ENCODE measurements at regions not wholly inside any gene's neighbourhood (a gene's known extent, or its start where the extent isn't known, plus 50 kb on each side); places are given as distances from the start of the nearest gene placed in this dataset.

DNA sequence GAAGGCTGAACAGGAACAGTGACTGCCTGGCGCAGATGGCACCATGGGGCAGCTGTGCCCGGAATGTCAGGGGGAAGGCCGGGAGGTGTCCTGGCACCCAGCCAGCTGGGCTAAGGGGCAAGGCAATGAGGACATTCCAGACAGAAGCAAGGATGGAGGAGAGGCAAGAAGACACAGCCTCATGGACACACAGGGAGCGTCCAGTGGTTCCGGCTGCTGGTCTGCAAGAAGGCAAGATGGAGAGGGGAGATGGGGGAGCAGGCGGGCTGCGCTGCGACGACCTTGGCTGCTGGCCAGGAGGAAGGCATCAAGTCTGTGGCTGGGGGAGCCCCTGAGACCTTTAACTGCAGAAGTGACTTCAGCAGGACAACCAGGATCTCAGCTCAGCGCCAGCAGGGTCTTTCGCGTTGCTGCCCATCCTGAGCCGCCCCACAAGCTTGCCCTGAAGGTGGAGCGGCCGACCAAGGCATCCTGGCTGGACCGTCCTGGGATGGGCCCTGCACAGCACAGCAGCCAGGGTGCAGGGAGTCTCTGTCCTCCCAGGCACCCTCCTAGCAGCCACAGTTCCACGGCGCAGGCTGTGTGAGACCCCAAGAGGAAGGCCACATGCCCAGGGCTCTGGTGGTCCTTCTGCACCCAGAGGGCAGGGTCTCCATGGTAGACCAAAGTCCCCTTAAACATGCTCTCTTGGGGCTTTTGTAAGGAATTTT, 531.7 kb downstream of the BRD1 start:
- WGBS, 3 donors = 82 to 89% (median 86%) methylated on average over 18 of the region's 18 CpGs
- H3K27ac ChIP-seq (ENCODE audit: low read depth, low read length) = no peak overlapping the region

- 58 to 89% (median 84%) methylated on average over 5 of the region's 5 CpGs for WGBS, 3 donors
- H3K27ac ChIP-seq (ENCODE audit: low read depth, low read length) = no peak overlapping the region
Measured at GRCh38 chr22:49295465-49295743, 532.3 kb downstream of the BRD1 start.

DNA sequence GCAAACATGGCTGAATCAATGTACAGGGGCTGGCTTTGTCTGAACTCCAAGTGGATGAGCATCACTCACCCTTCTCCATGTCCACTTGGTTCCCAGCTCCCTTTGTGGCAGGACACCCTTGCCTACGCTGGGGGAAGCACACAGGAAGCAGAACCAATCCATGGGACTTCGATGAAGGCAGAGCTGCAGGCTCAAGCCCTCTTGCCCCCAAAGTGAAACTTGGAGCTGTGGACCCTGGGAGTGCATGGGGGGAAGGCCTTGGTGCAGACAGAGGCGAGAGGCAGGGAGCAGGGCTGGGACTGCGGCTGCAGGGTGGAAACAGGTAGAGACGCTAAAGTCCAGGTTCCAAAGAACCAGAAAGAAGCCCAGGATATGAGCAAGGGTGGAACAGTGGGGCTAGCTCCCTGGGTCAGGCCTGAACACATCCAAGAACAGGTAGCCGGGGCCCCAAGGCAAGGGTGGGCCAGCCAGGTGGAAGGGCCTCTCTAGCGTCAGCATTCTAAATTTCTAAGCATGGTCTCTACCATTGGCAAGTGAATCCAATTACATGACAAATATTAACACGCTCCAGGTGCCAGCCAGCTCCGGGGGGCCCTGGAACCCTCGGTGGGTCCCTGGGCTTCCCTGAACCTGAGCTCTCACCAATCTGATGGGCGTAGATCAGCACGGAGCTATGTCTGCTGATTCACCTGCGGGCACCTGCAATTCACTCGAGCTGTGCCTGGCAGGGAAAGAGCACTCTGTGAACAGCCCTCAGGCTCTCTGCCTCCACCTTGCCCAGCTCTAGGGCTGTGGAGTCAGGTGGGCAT, 532.8 kb downstream of the BRD1 start:
- WGBS, 3 donors = 70 to 88% (median 86%) methylated on average over 14 of the region's 14 CpGs
- H3K27ac ChIP-seq (ENCODE audit: low read depth, low read length) = no peak overlapping the region

- 69 to 84% (median 83%) methylated on average over 5 of the region's 5 CpGs for WGBS, 3 donors
- H3K27ac ChIP-seq (ENCODE audit: low read depth, low read length) = no peak overlapping the region
Measured at GRCh38 chr22:49292909-49293308, 534.8 kb downstream of the BRD1 start.

DNA sequence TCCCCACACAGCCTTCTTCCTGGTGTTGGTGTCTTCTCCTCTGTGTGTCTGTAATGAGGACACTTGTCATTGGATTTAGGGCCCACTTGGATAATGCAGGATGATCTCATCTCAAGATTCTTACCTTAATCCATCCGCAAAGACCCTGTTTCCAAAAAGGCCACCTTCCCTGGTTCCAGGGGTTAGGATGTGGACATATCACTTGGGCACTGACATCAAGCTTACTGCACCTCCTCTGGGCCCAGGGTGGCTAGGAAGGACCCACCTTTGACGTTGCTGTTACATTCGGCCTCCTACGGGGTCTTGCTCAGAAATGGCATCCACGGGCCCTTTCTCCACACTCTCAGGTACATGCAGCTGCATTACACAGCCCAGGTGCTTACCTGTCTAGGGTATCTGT, 535.9 kb downstream of the BRD1 start:
- no peak overlapping the region for H3K27ac ChIP-seq (ENCODE audit: low read depth, low read length)
- WGBS, 3 donors = 64 to 81% (median 78%) methylated on average over 5 of the region's 5 CpGs

DNA sequence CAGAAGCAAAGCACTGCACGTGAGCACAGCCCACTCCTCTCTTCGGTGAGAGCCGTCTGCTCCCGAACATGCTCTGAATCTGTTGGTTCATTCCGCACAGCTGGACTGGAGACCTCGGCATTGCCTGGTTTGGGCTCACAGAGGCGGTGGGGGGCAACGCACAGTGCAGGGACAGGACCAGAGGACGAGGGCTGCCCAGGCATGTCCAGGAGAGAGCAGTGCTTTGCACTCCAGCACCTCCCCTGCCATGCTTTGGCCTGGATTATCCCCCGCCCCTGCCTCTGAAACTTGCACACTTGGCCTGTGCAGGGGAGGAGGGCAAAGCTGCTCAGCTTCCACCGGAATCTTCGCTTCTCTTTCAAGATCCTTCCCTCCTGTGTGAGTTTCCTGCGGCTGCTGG, 536.5 kb downstream of the BRD1 start:
- H3K27ac ChIP-seq (ENCODE audit: low read depth, low read length) = no peak overlapping the region
- 54 to 64% (median 60%) methylated on average over 13 of the region's 13 CpGs for WGBS, 3 donors

DNA sequence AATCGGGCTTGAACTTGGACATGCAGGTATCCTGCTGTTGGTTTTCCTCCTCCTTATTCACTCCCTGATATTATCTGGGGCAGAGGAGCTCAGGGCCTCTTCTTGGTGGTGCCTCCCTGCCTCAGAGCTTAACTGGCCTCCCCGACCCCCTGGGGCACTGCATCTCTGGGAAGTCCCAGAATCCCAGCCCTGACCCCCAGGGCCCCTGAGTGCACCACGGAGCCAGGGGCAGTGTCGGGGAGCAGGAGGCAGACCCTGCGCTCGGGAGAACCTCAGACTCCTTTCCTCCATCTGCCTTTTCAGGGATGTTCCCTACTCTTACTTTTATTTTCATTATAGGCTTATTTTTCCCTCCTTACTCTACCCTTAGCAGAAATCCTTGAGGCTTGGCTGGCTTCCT, 537.0 kb downstream of the BRD1 start:
- 36 to 53% (median 36%) methylated on average over 6 of the region's 6 CpGs for WGBS, 3 donors
- no peak overlapping the region for H3K27ac ChIP-seq (ENCODE audit: low read depth, low read length)

DNA sequence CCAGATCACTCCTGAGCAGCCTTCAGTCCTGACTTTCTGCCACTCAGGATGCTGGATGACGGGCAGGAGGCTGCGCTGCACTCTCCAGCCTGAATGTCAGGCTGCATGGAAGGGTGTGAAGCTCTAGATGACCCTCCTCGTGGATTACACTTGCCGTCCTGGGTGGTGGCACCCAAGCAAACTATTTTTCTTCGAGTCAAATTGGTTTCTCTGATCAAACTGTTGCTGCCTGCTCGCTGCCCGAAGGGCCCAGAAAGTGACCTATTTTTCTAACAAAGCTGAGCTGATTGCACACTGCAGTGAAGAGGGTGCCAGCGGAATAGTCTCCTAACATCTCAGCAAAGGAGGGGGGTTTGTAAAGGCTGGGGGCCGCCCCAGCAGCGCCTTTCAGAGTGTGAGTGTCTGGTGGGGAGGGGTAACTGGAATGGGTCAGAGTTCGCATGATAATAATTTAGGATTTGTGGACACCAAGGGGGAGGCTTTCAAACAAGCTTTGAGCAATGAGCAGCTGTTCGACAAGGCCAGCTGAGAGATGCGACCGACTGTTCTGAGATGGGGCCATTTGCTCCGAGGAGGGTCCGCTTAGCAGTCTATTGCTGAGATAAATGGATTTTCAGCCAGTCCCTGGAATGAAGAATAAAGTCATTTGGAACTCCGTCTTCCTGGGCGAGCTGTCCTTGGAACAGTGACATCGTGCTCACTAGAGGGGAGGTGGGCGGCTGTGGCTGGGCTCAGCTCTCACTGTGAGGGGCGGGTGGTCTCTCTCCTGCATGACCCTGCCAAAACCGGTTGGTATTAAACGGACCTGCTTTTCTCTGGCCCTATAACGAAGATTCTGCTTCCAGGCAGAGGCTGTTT, 537.6 kb downstream of the BRD1 start:
- 43 to 60% (median 57%) methylated on average over 24 of the region's 24 CpGs for WGBS, 3 donors
- H3K27ac ChIP-seq (ENCODE audit: low read depth, low read length) = no peak overlapping the region

DNA sequence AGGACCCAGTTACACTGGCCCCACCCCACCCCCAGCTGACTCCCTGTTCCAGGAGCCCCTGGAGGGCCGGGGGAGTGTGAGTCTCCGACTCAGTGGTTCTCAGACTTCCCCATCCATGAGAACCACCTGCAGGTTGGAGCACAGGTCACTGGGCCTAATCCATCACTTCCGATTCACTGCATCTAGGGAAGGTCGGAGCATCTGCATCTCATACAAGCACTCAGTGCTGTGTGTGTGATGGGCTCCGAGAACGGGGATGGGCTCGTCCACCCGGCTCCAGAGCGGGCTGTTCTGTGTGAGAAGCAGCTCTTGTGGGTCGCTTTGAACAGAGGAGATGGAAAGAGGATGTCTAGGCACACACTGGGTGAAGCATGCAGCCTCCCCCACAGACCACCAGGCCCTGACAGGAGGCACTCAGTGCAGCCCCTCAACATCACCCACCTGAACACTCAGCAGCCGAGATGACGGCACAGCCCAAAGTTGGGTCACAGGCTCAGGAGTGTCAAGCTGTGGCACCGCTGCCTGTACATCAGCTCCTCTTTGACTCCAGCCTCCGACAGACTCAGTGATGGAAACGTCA, 541.4 kb downstream of the BRD1 start:
- WGBS, 3 donors = 77 to 78% (median 77%) methylated on average over 15 of the region's 15 CpGs
- no peak overlapping the region for H3K27ac ChIP-seq (ENCODE audit: low read depth, low read length)

- no peak overlapping the region for H3K27ac ChIP-seq (ENCODE audit: low read depth, low read length)
- WGBS, 3 donors = 74 to 83% (median 75%) methylated on average over 15 of the region's 15 CpGs
Measured at GRCh38 chr22:49284931-49285330, 542.7 kb downstream of the BRD1 start.

DNA sequence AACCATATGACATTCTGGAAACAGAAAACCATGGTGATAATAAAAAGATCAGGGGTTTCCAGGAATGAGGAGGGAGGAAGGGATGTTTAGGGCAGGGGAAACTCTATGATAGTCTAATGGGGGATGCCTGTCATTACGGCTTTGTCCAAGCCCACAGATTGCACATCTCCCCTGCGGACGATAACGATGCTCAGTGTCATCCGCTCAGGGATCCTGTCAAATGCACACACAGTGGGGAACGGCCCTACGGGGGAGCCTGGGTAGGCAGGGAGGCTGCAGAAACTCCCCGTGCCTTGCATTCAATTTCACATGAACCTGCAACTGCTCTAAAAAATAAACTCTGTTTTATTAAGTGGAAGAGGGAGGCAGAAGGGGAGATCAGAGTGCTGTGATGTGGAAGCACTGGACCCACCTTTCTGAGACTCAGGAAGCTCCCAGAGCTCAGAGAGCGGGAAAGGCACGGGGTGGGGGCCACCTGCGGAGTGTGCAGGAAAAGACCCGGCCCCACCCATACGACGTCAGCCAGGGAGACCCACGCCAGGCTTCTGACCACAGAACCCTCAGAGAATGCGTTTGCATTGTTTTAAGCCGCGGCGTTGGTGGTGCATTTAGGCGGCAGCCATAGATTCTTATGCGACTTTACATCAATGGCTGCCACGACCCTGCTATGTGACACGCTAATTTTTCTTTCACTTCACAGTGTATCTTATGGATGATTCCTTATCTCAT, 543.5 kb downstream of the BRD1 start:
- WGBS, 3 donors = 60 to 69% (median 66%) methylated on average over 23 of the region's 23 CpGs
- no peak overlapping the region for H3K27ac ChIP-seq (ENCODE audit: low read depth, low read length)

GRCh38 chr22:49282596-49282995, 545.1 kb downstream of the BRD1 start:
- no peak overlapping the region for H3K27ac ChIP-seq (ENCODE audit: low read depth, low read length)
- WGBS, 3 donors = 84 to 88% (median 85%) methylated on average over 12 of the region's 12 CpGs

GRCh38 chr22:49281467-49282340, 546.0 kb downstream of the BRD1 start:
- 56 to 77% (median 74%) methylated on average over 14 of the region's 14 CpGs for WGBS, 3 donors
- H3K27ac ChIP-seq (ENCODE audit: low read depth, low read length) = no peak overlapping the region

- H3K27ac ChIP-seq (ENCODE audit: low read depth, low read length) = no peak overlapping the region
- WGBS, 3 donors = 46 to 52% (median 49%) methylated on average over 9 of the region's 9 CpGs
Measured at GRCh38 chr22:49278340-49278739, 549.3 kb downstream of the BRD1 start.

DNA sequence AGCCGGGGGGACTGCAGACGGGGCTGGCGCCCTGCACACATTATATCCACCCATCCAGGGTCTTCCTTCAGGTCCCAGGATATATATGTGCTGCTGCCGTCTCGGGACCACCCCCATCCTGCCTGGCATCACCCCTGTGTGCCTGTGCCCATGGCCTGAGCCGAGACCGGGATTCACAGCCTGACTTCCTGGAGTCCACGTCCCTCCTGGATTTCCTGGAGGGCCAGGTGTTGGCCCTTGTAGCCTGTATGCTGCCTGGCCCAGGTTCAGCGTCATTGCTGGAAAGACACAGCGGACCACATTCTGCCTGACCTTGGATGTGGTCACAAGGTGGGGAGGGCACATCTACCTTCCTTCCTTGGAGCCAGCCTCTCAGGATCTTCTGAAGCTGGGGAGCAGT, 551.1 kb downstream of the BRD1 start:
- H3K27ac ChIP-seq (ENCODE audit: low read depth, low read length) = no peak overlapping the region
- WGBS, 3 donors = 65 to 77% (median 71%) methylated on average over 8 to 10 of the region's 10 CpGs

DNA sequence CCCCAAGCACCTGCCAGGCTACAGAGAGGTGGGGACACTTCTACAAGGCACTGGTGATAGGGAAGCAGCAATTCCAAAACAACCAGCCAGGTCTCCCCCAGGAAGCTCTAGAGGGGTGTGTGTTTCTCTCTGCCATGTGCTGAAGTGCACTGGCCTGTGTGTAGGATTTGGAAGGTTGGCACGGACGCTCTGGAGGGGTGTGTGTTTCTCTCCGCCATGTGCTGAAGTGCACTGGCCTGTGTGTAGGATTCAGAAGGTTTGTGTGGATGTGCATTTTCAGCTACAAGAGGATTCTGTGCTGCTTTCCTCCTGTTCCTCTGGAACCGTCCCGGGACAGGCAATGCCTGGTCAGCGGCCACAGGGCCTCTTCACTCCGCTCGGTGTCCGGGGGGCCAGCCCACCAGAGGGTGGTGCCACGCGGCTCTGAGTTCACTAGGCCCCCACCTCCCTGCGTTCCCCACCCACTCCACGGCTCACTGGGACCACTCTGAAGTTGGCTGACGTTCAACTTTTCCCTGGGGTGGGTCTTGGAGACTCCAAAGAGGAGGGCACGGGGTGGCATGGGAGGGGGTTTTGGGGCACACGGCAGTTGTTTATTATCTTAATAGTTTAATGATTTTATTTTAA, 552.8 kb downstream of the BRD1 start:
- no peak overlapping the region for H3K27ac ChIP-seq (ENCODE audit: low read depth, low read length)
- WGBS, 3 donors = 78 to 82% (median 80%) methylated on average over 16 of the region's 16 CpGs

DNA sequence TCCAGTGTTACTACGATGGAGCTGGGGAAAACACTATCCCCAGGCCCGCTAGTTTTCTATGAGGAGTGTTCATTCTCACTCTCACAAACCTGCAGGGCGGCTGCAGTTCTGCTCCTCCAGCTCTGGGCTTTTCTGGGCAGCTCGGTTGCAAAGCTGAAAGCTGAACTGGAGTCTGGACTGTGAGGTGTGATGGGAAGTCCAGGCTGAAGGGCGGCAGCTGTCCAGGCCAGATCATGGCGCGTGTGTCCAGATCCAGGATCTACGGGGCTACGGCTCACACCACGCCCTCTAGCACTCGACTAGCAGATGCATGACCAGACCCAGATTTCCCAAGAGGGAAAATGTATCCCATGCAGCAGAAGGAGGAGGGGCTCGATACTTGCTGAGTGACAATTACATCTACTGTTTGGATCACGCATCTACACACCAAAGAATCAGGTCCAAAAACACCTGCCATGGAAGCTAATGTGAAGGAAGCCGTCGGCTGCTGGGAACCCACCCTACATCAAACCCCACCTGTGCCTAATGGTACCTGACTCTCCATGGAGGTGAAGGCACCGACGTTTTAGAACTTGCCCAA, 555.0 kb downstream of the BRD1 start:
- no peak overlapping the region for H3K27ac ChIP-seq (ENCODE audit: low read depth, low read length)
- 78 to 81% (median 81%) methylated on average over 17 of the region's 17 CpGs for WGBS, 3 donors
